ENCODE measurements at regions not wholly inside any gene's neighbourhood (a gene's known extent, or its start where the extent isn't known, plus 50 kb on each side); places are given as distances from the start of the nearest gene placed in this dataset.

DNA sequence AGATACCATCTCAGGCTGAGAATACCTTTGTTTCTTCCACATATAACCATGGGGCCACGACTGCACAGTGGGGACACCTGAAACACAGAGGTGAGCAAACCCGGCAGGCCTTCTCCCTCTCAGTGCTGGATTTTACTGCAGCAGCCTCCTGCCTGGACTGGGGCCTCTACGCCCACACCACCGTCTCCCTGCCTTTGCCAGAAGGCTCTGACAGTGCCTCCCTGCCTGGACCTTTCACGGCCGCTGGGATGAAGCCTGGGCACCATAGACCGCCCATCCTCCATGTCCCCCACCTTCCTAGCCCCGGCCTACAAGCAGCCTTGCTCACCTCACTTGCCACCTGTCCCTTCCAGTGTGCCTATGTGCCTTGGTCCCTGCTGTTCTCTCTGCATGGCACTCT is 214.3 kb downstream of the NFKBIZ start:
- H3K4me2 ChIP-seq = no peak overlapping the region
- 92% methylated on average over 8 of the region's 8 CpGs for WGBS (ENCODE audit: low lambda C conversion rate, missing lambda C conversion rate)
- TF ChIP-seq, protein P1, sequence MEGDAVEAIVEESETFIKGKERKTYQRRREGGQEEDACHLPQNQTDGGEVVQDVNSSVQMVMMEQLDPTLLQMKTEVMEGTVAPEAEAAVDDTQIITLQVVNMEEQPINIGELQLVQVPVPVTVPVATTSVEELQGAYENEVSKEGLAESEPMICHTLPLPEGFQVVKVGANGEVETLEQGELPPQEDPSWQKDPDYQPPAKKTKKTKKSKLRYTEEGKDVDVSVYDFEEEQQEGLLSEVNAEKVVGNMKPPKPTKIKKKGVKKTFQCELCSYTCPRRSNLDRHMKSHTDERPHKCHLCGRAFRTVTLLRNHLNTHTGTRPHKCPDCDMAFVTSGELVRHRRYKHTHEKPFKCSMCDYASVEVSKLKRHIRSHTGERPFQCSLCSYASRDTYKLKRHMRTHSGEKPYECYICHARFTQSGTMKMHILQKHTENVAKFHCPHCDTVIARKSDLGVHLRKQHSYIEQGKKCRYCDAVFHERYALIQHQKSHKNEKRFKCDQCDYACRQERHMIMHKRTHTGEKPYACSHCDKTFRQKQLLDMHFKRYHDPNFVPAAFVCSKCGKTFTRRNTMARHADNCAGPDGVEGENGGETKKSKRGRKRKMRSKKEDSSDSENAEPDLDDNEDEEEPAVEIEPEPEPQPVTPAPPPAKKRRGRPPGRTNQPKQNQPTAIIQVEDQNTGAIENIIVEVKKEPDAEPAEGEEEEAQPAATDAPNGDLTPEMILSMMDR (IDR thresholded peaks at IDR 0.05; ENCODE audit: poor library complexity) = no peak
- TF ChIP-seq EZH2 (IDR thresholded peaks at IDR 0.05; ENCODE audit: borderline replicate concordance) (no peak), EZH2phosphoT487 (IDR thresholded peaks at IDR 0.05; ENCODE audit: low read depth, severe bottlenecking, unreplicated experiment) (no peak)
- no peak overlapping the region for H2AFZ ChIP-seq
- H3K27ac ChIP-seq = no peak overlapping the region
- DNase-seq (ENCODE audit: low spot score) = no peak
- H3K79me2 ChIP-seq = no peaks in the 10 kb centered on the region
- H3K36me3 ChIP-seq (replicated peaks; ENCODE audit: insufficient read depth, low read depth) = no peaks in the 10 kb centered on the region
- no peaks in the 10 kb centered on the region for H3K9me2 ChIP-seq (replicated peaks; ENCODE audit: insufficient read depth)
- H3K4me3 ChIP-seq = no peak overlapping the region
- peaks cover 5% of the 10 kb centered on the region for H3K4me1 ChIP-seq (ENCODE audit: insufficient read depth)
- H4K20me1 ChIP-seq (ENCODE audit: insufficient read depth, poor library complexity, severe bottlenecking) = no peaks in the 10 kb centered on the region
- H3K9me3 ChIP-seq (ENCODE audit: low read depth) = no peaks in the 10 kb centered on the region
- no peaks in the 10 kb centered on the region for H3K27me3 ChIP-seq

DNA sequence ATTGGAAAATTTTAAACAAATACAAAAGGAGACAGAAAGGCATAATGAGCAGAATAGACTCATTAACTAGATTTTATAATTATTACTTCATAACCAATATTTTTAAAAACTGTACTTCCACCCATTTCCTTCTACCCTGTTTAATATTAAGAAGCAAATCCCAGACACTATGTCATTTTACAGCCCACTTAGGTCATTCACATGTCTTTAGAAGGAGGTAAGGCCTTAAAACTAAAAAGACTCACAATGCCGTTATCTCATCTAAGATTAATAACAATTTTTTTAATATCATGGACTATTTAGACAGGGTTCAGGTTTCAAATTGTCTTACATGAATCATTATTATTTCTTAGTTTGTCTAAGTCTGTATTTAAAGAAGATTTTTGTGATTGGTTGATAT is 217.2 kb downstream of the NFKBIZ start:
- Histone ChIP-seq H3K4me1 (ENCODE audit: insufficient read depth) (peaks cover 5% of the 10 kb centered on the region), H3K4me2 (no peak overlapping the region), H3K27me3 (no peaks in the 10 kb centered on the region), H3K27ac (no peak overlapping the region), H3K9me3 (ENCODE audit: low read depth) (no peaks in the 10 kb centered on the region), H3K4me3 (no peak overlapping the region), H3K36me3 (replicated peaks; ENCODE audit: insufficient read depth, low read depth) (no peaks in the 10 kb centered on the region), H3K9me2 (replicated peaks; ENCODE audit: insufficient read depth) (no peaks in the 10 kb centered on the region), H2AFZ (no peak overlapping the region), H3K79me2 (no peaks in the 10 kb centered on the region), H4K20me1 (ENCODE audit: insufficient read depth, poor library complexity, severe bottlenecking) (no peaks in the 10 kb centered on the region)
- no peak for DNase-seq (ENCODE audit: low spot score)
- TF ChIP-seq, protein P1 (IDR thresholded peaks at IDR 0.05; ENCODE audit: poor library complexity) = no peak
- TF ChIP-seq EZH2phosphoT487 (IDR thresholded peaks at IDR 0.05; ENCODE audit: low read depth, severe bottlenecking, unreplicated experiment) (no peak), EZH2 (IDR thresholded peaks at IDR 0.05; ENCODE audit: borderline replicate concordance) (no peak)
- 82% methylated on average over 1 of the region's 1 CpG for WGBS (ENCODE audit: low lambda C conversion rate, missing lambda C conversion rate)

DNA sequence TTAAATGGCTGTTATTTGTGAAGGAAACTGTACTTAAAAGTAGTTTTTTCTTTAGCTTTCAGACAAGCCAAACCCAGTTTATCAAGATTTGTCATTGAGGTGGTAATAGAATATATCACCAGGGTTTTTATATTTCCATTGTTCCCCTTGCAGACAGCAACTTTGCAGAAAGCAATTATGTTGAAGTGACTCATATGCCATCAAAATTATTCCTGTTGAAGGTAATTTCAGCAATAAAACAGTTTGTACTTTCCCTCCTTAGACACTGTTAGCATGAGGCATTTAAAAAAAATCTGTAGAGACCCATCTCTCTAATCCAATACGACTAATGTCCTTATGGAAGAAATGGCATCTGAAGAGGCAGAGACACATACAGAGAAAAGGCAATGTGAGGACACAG is 219.0 kb downstream of the NFKBIZ start:
- no peak overlapping the region for H3K4me2 ChIP-seq
- H3K27ac ChIP-seq = peak overlapping the region; percentile 74
- H2AFZ ChIP-seq = no peak overlapping the region
- H3K79me2 ChIP-seq = no peaks in the 10 kb centered on the region
- DNase-seq (ENCODE audit: low spot score) = no peak
- WGBS (ENCODE audit: low lambda C conversion rate, missing lambda C conversion rate) = 80% methylated on average over 1 of the region's 1 CpG
- no peaks in the 10 kb centered on the region for H3K9me3 ChIP-seq (ENCODE audit: low read depth)
- no peak overlapping the region for H3K4me3 ChIP-seq
- H4K20me1 ChIP-seq (ENCODE audit: insufficient read depth, poor library complexity, severe bottlenecking) = no peaks in the 10 kb centered on the region
- H3K36me3 ChIP-seq (replicated peaks; ENCODE audit: insufficient read depth, low read depth) = no peaks in the 10 kb centered on the region
- H3K4me1 ChIP-seq (ENCODE audit: insufficient read depth) = peaks cover 5% of the 10 kb centered on the region
- H3K9me2 ChIP-seq (replicated peaks; ENCODE audit: insufficient read depth) = no peaks in the 10 kb centered on the region
- no peaks in the 10 kb centered on the region for H3K27me3 ChIP-seq
- no peak for TF ChIP-seq EZH2phosphoT487 (IDR thresholded peaks at IDR 0.05; ENCODE audit: low read depth, severe bottlenecking, unreplicated experiment)
- TF ChIP-seq, protein P1 (IDR thresholded peaks at IDR 0.05; ENCODE audit: poor library complexity) = no peak
- no peak for TF ChIP-seq EZH2 (IDR thresholded peaks at IDR 0.05; ENCODE audit: borderline replicate concordance)

DNA sequence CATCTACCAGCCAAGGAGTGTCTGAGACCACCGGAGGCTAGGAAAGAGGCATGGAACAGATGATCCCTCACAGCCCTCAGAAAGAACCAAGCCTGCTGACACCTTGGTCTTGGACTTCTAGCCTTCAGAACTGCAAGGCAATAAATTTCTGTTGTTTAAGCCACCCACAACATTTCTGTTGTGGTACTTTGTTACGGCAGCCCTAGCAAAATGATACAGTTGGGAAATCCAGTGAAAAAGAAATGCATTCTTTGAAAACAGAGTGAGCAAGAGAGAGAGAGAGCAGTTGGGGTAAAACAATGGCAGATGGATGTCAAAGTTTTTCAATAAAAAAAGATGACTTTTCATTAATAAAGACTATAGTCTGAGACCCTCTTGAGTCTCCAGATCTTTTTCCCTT is 219.4 kb downstream of the NFKBIZ start:
- Histone ChIP-seq H3K4me2 (no peak overlapping the region), H3K4me3 (no peak overlapping the region), H3K27ac (peak overlapping the region; percentile 74), H3K9me2 (replicated peaks; ENCODE audit: insufficient read depth) (no peaks in the 10 kb centered on the region), H3K27me3 (no peaks in the 10 kb centered on the region), H3K9me3 (ENCODE audit: low read depth) (no peaks in the 10 kb centered on the region), H3K4me1 (ENCODE audit: insufficient read depth) (peaks cover 5% of the 10 kb centered on the region), H3K79me2 (no peaks in the 10 kb centered on the region), H4K20me1 (ENCODE audit: insufficient read depth, poor library complexity, severe bottlenecking) (no peaks in the 10 kb centered on the region), H3K36me3 (replicated peaks; ENCODE audit: insufficient read depth, low read depth) (no peaks in the 10 kb centered on the region), H2AFZ (no peak overlapping the region)
- WGBS (ENCODE audit: low lambda C conversion rate, missing lambda C conversion rate) = 97% methylated on average over 2 of the region's 2 CpGs
- TF ChIP-seq EZH2 (IDR thresholded peaks at IDR 0.05; ENCODE audit: borderline replicate concordance) (no peak), EZH2phosphoT487 (IDR thresholded peaks at IDR 0.05; ENCODE audit: low read depth, severe bottlenecking, unreplicated experiment) (no peak)
- TF ChIP-seq, protein P1 (IDR thresholded peaks at IDR 0.05; ENCODE audit: poor library complexity) = no peak
- DNase-seq (ENCODE audit: low spot score) = no peak
